Endothelial cell of umbilical vein (primary cell): ENCODE measurements at regions not wholly inside any gene's neighbourhood (a gene's known extent, or its start where the extent isn't known, plus 50 kb on each side); places are given as distances from the start of the nearest gene placed in this dataset.

Source experiments
- CTCF ChIP-seq, 2 donors: IDR thresholded peaks; 1 replicate in 1 of 2; 2 replicates in 1 of 2; pipeline ENCODE4 v1.5.1; 2011; ENCODE audit warnings: low read length in 2 of 2, mild to moderate bottlenecking in 2 of 2, moderate library complexity in 2 of 2, control low read depth in 1 of 2, inconsistent platforms in 1 of 2, low read depth in 1 of 2; ENCODE audit not compliant: insufficient read depth in 1 of 2; ENCODE audit errors: extremely low read depth in 1 of 2
- EZH2 ChIP-seq: IDR thresholded peaks from 2 replicates; pipeline ENCODE4 v1.6.1; 2012; ENCODE audit warnings: borderline replicate concordance, low read depth, mild to moderate bottlenecking, moderate library complexity, low read length, inconsistent platforms; ENCODE audit not compliant: severe bottlenecking
- POLR2A ChIP-seq: IDR thresholded peaks from 2 replicates; pipeline ENCODE4 v1.6.1; 2012; ENCODE audit warnings: low read depth, mild to moderate bottlenecking, control low read depth, low read length

- TF ChIP-seq CTCF (IDR thresholded peaks at IDR 0.05; ENCODE audit: extremely low read depth in 1 of 2, insufficient read depth in 1 of 2, low read depth in 1 of 2, low read length in 2 of 2): no peak
- TF ChIP-seq EZH2: no peak
- no peak for TF ChIP-seq POLR2A
These were observed 331.9 kb downstream of the MYCN start for GRCh38 chr2:16272038-16272788.
